GM10248 (cell line): ENCODE measurements at regions not wholly inside any gene's neighbourhood (a gene's known extent, or its start where the extent isn't known, plus 50 kb on each side); places are given as distances from the start of the nearest gene placed in this dataset.

ENCODE experiments used
- CTCF ChIA-PET: fragments of 300-600 bp; sonication (Branson Sonifier 250); formaldehyde crosslinking; extraction: SDS; loops from one replicate; lab custom pipeline; 2021; ENCODE audit warnings: antibody characterized with exemption; lab: Yijun Ruan, JAX
- POLR2A ChIA-PET: fragments of 350-650 bp; sonication (Branson Sonifier 250); formaldehyde crosslinking; extraction: SDS; loops from one replicate; lab custom pipeline; 2020; ENCODE audit warnings: antibody characterized with exemption; lab: Yijun Ruan, JAX
- DNase-seq: peaks from one replicate; pipeline ENCODE4 v3.0.0; 2012; ENCODE audit errors: extremely low spot score
- TF ChIP-seq, protein P1 (sequence below): IDR thresholded peaks from 2 replicates; pipeline ENCODE4 v1.5.1; 2012; ENCODE audit warnings: mild to moderate bottlenecking, low read depth; ENCODE audit errors: extremely low read depth, missing control alignments, control extremely low read depth

DNA sequence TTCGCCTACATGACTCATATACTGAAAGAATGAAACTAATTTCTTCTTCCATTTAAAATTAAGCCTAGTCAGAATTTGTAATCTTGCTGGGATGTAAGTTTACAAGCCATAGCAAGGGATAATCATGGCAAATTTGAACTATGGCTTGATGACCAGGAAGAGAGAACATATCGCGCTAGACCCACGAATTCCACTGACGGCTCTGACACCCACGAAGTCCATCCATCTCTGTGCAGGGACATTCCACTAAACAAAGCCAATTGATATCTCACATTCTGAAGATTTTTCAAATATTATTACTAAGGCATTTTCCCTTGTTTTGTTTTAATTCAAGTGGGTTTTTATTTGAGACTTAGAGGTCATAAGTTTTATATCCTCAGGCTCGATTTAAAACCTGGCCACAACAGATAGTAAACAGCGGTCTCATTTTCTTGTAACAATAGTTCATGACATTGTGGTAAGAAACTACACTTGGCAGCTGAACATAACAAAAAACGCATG lies 113.0 kb downstream of the QPCT start:
- ChIA-PET POLR2A (no interaction called here), CTCF (interaction anchor here (1.0 kb wide), 1 partner anchor 11 kb away, joined by 3 read pairs; no protein-coding TSS in a partner anchor)
- TF ChIP-seq, protein P1, sequence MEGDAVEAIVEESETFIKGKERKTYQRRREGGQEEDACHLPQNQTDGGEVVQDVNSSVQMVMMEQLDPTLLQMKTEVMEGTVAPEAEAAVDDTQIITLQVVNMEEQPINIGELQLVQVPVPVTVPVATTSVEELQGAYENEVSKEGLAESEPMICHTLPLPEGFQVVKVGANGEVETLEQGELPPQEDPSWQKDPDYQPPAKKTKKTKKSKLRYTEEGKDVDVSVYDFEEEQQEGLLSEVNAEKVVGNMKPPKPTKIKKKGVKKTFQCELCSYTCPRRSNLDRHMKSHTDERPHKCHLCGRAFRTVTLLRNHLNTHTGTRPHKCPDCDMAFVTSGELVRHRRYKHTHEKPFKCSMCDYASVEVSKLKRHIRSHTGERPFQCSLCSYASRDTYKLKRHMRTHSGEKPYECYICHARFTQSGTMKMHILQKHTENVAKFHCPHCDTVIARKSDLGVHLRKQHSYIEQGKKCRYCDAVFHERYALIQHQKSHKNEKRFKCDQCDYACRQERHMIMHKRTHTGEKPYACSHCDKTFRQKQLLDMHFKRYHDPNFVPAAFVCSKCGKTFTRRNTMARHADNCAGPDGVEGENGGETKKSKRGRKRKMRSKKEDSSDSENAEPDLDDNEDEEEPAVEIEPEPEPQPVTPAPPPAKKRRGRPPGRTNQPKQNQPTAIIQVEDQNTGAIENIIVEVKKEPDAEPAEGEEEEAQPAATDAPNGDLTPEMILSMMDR, result no peak
- no peak for DNase-seq

DNA sequence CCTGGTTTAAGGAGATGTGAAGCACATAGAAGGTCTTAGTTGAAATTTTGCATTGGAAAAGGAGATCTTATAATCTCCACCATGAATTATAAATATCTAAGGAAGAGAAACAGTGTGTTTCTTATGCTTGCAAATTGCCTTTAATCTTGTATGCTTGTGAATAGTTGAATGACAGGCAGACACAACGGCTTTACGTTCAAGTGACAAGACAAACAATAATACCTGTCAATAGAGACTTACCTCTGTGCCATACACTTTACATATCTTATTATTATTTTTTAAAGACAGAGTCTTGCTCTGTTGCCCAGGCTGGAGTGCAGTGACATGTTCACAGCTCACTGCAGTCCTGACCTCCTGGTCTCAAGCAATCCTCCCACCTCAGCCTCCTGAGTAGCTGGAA lies 113.7 kb downstream of the QPCT start:
- DNase-seq, result no peak
- ChIA-PET CTCF (no interaction called here), POLR2A (no interaction called here)
- TF ChIP-seq, protein P1, result no peak

DNA sequence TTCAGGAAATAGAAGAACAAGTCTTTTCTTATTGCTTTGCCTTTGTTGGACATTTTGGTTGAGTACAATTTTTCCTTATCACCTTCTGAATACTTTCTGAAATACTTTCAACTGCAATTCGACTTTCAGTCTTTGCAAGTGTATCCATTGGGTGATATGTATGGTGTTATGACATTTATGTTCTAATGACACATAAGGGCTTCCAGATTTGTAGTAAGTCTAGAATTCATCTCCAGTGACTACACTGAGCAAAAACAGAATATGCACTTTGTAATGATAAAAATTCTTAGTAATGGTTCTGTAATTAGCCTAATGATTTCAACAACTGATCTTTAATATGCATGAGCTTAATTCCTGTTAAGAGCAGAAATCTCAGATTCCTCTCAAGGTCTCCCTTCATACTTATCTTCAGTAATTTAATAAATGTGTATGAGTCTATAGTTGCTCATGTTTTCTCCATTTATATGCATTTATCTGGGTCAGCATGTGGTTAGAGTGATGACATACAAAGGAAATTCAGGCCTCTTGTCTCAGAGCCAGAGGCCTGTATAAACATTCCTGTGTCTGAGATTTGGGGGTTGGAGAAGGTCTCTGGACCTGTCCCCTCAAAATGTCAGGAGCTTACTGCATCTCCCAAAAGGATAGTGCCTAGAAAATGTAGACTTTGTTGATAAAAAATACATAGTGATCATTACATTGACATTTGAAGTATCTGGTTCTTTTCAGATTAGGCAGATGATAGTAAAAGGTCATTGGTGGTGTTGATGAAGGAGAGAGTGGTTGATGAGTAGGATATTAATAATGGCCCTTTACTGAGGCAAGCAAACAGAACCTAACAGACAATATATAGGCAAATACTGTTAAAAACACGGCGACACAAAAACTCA lies 114.9 kb downstream of the QPCT start:
- DNase-seq, result no peak
- TF ChIP-seq, protein P1, result no peak
- ChIA-PET POLR2A (no interaction called here), CTCF (interaction anchor here (1.1 to 1.9 kb wide), 3 partner anchors 10 to 13 kb away, joined by 3 to 7 read pairs (median 4); no protein-coding TSS in a partner anchor)

DNA sequence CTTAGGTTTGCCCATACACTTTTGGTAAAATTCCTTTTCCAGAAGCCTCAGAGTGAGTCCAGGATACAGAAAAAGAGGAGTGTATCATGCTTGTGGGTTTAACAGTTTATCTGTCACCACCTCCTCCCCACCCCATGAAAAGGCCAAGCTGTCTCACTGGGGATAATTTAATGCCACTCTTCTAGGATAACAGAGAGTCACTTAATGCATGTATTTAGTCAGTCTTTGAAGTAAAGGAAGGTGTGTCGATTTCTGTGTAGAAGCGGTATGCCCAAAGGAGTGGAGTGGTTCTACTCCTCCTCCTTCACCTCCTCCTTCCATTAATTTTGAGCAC lies 116.4 kb downstream of the QPCT start:
- TF ChIP-seq, protein P1, result no peak
- POLR2A ChIA-PET, result no interaction called here
- no peak for DNase-seq
- CTCF ChIA-PET, result interaction anchor here (1.1 kb wide), 1 partner anchor 11 kb away, joined by 3 read pairs; no protein-coding TSS in a partner anchor

DNA sequence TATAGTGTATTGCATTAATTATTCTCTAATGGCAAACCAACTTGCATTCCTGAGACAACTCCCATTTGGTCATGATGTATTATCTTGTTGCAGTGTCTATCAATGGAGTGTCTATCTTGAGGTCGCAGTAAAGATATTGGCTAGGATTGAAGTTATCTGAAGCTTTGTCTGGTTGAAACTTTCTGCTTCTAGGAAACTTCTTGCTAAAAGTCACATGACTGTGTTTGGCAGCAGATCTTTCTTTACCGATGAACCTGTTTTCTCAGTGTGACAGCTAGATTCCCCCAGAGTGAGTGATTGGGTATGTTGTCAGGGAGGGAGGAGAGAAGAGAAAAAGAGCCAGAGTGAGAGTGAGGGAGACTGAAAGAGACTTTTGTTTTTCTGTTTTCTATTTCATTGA lies 119.6 kb downstream of the QPCT start:
- no peak for DNase-seq
- CTCF ChIA-PET, result interaction anchor here (1.2 to 1.3 kb wide), 2 partner anchors 12 to 369 kb away, joined by 3 to 4 read pairs; no protein-coding TSS in a partner anchor
- TF ChIP-seq, protein P1, result no peak
- POLR2A ChIA-PET, result no interaction called here

DNA sequence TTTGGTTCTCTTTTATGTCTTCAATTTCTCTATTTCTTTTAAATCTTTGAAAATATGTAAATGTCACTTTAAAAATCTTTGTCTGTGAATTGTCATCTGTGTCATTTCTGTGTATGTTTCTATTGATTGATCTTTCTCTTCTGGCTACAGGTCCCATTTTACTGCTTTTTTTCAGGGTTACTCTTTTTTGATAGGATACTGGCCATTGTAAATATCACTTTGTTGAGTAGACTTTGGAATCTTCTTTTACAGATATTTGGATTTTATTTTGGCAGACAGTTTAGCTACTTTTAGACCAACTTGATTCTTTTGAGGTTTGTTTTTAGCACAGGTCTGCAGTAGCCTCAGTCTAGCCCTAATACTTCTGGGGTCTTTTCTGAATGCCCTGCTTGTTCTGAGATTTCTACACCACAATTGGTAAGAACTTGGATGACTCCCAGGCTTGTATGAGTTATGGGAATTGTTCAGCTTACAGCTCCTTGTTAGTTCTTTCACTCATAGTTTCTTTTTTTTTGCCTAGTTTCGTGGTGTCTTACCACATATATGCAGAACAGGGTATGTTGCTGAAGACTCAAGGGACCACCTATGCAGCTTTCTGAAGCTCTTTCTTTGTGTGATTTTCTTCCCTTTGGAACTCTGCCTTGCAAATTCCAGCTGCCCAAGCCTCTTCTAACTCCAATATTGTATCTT lies 122.2 kb downstream of the QPCT start:
- ChIA-PET CTCF (interaction anchor here (1.0 to 1.6 kb wide), 5 partner anchors 12 to 199 kb away, joined by 3 to 5 read pairs (median 3); no protein-coding TSS in a partner anchor), POLR2A (no interaction called here)

More for the DNA sequence above, 122.2 kb downstream of the QPCT start:
- DNase-seq, result no peak
- TF ChIP-seq, protein P1, result no peak
